Neutrophil (primary cell): ENCODE measurements at regions not wholly inside any gene's neighbourhood (a gene's known extent, or its start where the extent isn't known, plus 50 kb on each side); places are given as distances from the start of the nearest gene placed in this dataset.

ENCODE experiments used
- H3K27ac ChIP-seq: fragments of 200-600 bp; sonication (generic); 2 replicates; pipeline ENCODE4 v1.5.1; 2016; ENCODE audit warnings: mild to moderate bottlenecking, moderate library complexity
- H3K27me3 ChIP-seq: fragments of 200-600 bp; sonication (generic); 2 replicates; pipeline ENCODE4 v1.6.0; 2016; ENCODE audit warnings: mild to moderate bottlenecking
- H3K36me3 ChIP-seq: fragments of 200-600 bp; sonication (generic); 2 replicates; pipeline ENCODE4 v1.5.1; 2017
- H3K4me1 ChIP-seq, 2 experiments: fragments of 200-600 bp in 1 of 2; sonication (generic) in 1 of 2; 1 replicate in 1 of 2; 2 replicates in 1 of 2; pipeline versions ENCODE4 v1.5.1 to v1.6.1; 2013 to 2016; ENCODE audit warnings: low read depth in 1 of 2, low read length in 1 of 2, mild to moderate bottlenecking in 1 of 2, moderate library complexity in 1 of 2; ENCODE audit not compliant: control insufficient read depth in 1 of 2, insufficient read depth in 1 of 2
- H3K4me3 ChIP-seq, 2 experiments: fragments of 200-600 bp in 1 of 2; sonication (generic) in 1 of 2; 1 replicate in 1 of 2; 2 replicates in 1 of 2; pipeline ENCODE4 v1.5.1; 2013 to 2016; ENCODE audit warnings: low read depth in 1 of 2, low read length in 1 of 2, mild to moderate bottlenecking in 1 of 2, moderate library complexity in 1 of 2
- H3K9me3 ChIP-seq: fragments of 200-600 bp; sonication (generic); 2 replicates; pipeline ENCODE4 v1.5.1; 2016
- TF ChIP-seq, protein P1 (sequence below): fragments of 200-600 bp; sonication (generic); IDR thresholded peaks from 2 replicates; pipeline ENCODE4 v1.5.1; 2016; ENCODE audit warnings: antibody characterized with exemption

DNA sequence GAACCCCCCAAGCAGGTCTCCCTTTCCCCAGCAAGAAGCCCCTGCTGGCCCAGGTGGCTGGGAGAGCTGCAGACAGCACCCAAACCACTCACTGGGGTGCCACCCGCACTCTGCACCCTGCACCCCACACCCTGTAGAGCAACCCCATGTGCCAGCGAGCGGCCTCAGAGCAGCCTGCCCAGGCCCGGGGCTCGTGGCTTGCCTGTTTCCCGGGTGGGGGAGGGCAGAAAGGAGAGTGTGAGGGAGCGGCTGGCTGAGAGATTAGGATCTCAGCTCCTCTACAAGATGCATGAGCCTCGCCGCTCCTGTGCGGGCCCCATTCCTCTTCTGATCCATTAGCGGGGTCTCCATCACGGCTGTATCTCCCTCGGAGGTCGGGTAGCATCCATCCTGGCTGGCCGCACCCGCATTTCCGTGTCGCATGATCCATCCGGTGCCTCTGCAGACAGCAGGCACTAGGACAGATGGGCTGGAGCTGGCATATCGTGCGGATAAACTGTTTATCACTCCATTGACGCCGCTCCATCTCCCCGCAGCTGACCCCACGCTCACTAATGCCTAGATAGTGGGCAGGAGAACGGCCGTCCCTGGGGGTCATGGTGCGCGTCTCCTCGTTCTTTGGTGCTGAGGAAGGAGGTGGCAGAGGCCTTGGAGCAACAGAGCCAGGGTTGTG, 54.4 kb downstream of the MRPL36 start:
- TF ChIP-seq, protein P1, sequence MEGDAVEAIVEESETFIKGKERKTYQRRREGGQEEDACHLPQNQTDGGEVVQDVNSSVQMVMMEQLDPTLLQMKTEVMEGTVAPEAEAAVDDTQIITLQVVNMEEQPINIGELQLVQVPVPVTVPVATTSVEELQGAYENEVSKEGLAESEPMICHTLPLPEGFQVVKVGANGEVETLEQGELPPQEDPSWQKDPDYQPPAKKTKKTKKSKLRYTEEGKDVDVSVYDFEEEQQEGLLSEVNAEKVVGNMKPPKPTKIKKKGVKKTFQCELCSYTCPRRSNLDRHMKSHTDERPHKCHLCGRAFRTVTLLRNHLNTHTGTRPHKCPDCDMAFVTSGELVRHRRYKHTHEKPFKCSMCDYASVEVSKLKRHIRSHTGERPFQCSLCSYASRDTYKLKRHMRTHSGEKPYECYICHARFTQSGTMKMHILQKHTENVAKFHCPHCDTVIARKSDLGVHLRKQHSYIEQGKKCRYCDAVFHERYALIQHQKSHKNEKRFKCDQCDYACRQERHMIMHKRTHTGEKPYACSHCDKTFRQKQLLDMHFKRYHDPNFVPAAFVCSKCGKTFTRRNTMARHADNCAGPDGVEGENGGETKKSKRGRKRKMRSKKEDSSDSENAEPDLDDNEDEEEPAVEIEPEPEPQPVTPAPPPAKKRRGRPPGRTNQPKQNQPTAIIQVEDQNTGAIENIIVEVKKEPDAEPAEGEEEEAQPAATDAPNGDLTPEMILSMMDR = no peak
- H3K36me3 ChIP-seq = no peaks in the 10 kb centered on the region
- H3K27me3 ChIP-seq = no peaks in the 10 kb centered on the region
- H3K4me3 ChIP-seq = no peak overlapping the region
- H3K4me1 ChIP-seq = no peaks in the 10 kb centered on the region
- H3K9me3 ChIP-seq = no peaks in the 10 kb centered on the region
- no peak overlapping the region for H3K27ac ChIP-seq

DNA sequence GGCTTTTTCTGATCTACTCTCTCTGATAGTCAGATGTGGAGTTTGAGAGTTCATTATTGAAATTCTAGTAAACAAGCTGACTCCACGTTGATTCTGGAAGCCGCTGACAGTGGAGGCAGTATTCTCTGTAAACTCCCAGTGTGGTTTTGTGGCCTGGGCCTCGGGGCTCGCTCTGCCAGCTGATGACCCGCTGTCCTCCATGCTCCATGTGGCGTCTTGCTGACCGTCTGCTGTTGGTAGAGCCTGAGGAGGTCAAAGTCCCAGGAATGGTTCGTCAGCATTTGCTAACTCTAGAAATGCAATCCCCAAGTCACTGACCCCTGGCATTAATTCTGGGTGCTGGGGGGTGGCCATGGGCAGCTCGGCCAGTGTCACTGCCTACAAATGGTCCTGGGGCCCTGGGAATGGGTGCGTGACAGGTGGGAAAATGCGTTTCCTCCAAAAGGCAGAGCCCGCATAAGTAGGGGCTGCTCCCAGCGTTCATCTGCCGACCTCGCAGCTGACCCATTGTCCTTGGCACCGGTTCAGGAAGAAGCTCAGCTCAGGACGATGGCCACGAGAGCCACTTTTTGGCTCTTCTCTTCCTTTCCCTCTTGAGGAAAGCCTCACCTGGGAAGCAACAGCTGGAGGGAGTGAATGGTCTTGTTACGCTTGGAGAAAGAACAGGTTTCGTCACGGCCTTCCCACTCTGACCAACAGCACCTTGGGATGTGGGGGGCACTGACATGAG, 55.1 kb downstream of the MRPL36 start:
- Histone ChIP-seq H3K36me3 (no peaks in the 10 kb centered on the region), H3K9me3 (no peaks in the 10 kb centered on the region), H3K27ac (no peak overlapping the region), H3K27me3 (no peaks in the 10 kb centered on the region), H3K4me1 (no peaks in the 10 kb centered on the region), H3K4me3 (no peak overlapping the region)
- TF ChIP-seq, protein P1 = no peak

DNA sequence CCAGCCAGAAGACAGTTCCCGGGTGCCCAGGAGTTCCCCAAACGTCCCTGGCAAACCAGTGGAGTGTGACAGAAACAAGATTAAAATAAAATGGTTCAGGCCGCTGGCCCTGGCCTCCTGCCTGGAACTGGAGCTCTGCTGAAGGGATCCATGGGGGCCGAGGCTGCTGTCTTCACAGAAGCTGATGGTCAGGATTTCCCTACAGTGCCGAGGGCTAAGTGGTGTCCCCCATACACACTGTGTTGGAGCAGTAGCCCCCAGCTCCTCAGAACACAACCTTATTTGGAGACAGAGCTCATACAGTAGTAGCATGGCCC, 55.9 kb downstream of the MRPL36 start:
- TF ChIP-seq, protein P1 = no peak
- Histone ChIP-seq H3K4me1 (no peaks in the 10 kb centered on the region), H3K27ac (no peak overlapping the region), H3K27me3 (no peaks in the 10 kb centered on the region), H3K36me3 (no peaks in the 10 kb centered on the region), H3K9me3 (no peaks in the 10 kb centered on the region), H3K4me3 (no peak overlapping the region)

- Histone ChIP-seq H3K9me3 (no peaks in the 10 kb centered on the region), H3K36me3 (no peaks in the 10 kb centered on the region)
These were observed 56.4 kb downstream of the MRPL36 start for GRCh38 chr5:1743061-1743768.

GRCh38 chr5:1737790-1738405, 61.7 kb downstream of the MRPL36 start:
- H3K4me3 ChIP-seq = no peak overlapping the region
- H3K9me3 ChIP-seq = no peaks in the 10 kb centered on the region
- H3K27ac ChIP-seq = no peak overlapping the region
- H3K27me3 ChIP-seq = no peaks in the 10 kb centered on the region
- H3K36me3 ChIP-seq = no peaks in the 10 kb centered on the region
- H3K4me1 ChIP-seq = no peaks in the 10 kb centered on the region
- TF ChIP-seq, protein P1 = no peak

More at GRCh38 chr5:1743061-1743768, 56.4 kb downstream of the MRPL36 start:
- H3K4me3 ChIP-seq = no peak overlapping the region
- no peak overlapping the region for H3K27ac ChIP-seq
- H3K4me1 ChIP-seq = no peaks in the 10 kb centered on the region
- no peaks in the 10 kb centered on the region for H3K27me3 ChIP-seq
- TF ChIP-seq, protein P1 = no peak
